ENCODE measurements at regions not wholly inside any gene's neighbourhood (a gene's known extent, or its start where the extent isn't known, plus 50 kb on each side); places are given as distances from the start of the nearest gene placed in this dataset.

- no peak for TF ChIP-seq CTCF (IDR thresholded peaks at IDR 0.05; ENCODE audit: low read depth, low read length, missing input control)
- no peak for TF ChIP-seq MAX (IDR thresholded peaks at IDR 0.05)
- TF ChIP-seq REST (IDR thresholded peaks at IDR 0.05) = no peak
- no peak for TF ChIP-seq TAF1 (conservative IDR thresholded peaks at IDR 0.05)
- TF ChIP-seq JUND (IDR thresholded peaks at IDR 0.05) = no peak
- no peak for TF ChIP-seq ZBTB33 (IDR thresholded peaks at IDR 0.05)
- TF ChIP-seq YY1 (IDR thresholded peaks at IDR 0.05) = no peak
- no peak for TF ChIP-seq ATF3 (IDR thresholded peaks at IDR 0.05)
Measured at GRCh38 chr5:127223256-127223974, 67.2 kb upstream of the MEGF10 start.

Data from liver (tissue), 3 donors.